Urothelium cell line (cell line): ENCODE measurements at regions not wholly inside any gene's neighbourhood (a gene's known extent, or its start where the extent isn't known, plus 50 kb on each side); places are given as distances from the start of the nearest gene placed in this dataset.
"Not testable (repeated sequence)": the region's sequence is repeated elsewhere in the genome, so short reads cannot be mapped to it uniquely, and the experiment has no call there.

Experiments
- DNase-seq: peaks from one replicate; pipeline ENCODE4 v3.0.0; 2011; ENCODE audit warnings: low spot score, mixed read lengths
- FAIRE-seq: peaks from 2 replicates; lab custom pipeline; 2011; peaks lifted over from hg19 to GRCh38; lab: Jason Lieb, UNC

- no peak for DNase-seq
- FAIRE-seq: no peak
Measured at GRCh38 chr1:30371888-30372791, 351.2 kb downstream of the MATN1 start.

GRCh38 chr1:30371179-30371788 lies 352.1 kb downstream of the MATN1 start:
- DNase-seq (no peak), FAIRE-seq (no peak)

- no peak for FAIRE-seq
Measured at GRCh38 chr1:30368651-30369240, 354.6 kb downstream of the MATN1 start.

GRCh38 chr1:30366911-30367310 lies 356.5 kb downstream of the MATN1 start:
- FAIRE-seq: no peak

More at GRCh38 chr1:30368651-30369240, 354.6 kb downstream of the MATN1 start:
- DNase-seq: no peak

DNA sequence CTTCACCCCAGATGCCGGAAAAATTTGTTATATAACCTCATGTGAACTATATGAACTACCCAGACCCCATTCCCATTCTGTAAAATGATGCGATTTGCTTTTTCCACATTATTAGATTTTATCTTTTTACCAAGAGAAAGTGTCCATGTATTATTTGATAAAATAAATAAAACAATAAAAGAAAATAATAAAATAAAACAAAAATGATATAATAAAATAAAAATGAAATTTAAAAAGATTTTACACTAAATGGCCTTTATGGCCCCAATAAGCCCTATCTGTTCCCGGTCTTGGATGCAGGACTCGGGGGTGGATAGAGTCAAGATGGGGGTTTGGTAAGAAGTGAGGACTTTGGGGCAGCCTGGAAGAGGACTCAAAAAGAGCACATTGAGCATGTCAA lies 357.2 kb downstream of the MATN1 start:
- DNase-seq: no peak
- FAIRE-seq: no peak

More at GRCh38 chr1:30366911-30367310, 356.5 kb downstream of the MATN1 start:
- DNase-seq: no peak

GRCh38 chr1:30365596-30365995 lies 357.8 kb downstream of the MATN1 start:
- FAIRE-seq (no peak), DNase-seq (no peak)

DNA sequence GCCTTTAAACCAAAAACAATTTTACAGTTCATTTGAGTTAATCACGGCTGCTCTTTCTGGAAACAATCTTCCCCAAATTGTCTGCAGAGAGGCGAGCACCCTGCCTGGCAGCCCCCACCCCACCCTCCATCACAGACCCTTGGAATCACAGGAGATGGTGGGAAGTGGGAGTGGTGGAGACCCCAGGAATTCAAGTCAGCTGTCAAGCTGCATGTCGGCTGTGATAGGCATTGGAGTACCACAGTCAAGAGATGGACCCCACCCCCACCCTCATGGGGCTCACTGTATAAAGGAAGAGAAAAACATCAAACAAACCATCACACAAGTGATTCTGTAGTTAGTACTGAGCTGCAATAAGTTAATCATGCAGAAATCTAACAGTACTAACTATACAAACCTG lies 360.4 kb downstream of the MATN1 start:
- DNase-seq (no peak), FAIRE-seq (no peak)

DNA sequence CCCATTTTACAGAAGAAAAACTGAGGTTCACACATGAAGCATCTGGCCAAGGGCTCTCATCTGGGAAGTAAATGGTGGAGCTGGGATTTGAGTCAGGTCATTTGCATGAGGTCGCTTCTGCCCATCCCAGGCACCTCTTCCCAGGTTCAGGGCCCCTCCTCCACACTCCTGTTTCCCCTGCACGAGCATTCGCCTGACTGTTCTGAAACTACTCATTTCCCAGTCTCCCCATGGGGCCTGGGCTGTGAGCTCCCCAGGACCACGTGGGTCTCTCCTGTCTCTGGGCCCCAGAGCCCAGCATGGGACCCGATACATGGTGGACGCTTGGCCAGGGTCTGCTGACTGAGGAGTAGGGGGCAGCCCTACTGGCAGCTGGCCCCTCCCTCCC lies 360.8 kb downstream of the MATN1 start:
- FAIRE-seq (no peak), DNase-seq (no peak)

- not testable (repeated sequence) for FAIRE-seq, DNase-seq
Measured at GRCh38 chr1:30361890-30362602, 361.3 kb downstream of the MATN1 start.

GRCh38 chr1:30360753-30361152 lies 362.6 kb downstream of the MATN1 start:
- FAIRE-seq: no peak
- DNase-seq: no peak

DNA sequence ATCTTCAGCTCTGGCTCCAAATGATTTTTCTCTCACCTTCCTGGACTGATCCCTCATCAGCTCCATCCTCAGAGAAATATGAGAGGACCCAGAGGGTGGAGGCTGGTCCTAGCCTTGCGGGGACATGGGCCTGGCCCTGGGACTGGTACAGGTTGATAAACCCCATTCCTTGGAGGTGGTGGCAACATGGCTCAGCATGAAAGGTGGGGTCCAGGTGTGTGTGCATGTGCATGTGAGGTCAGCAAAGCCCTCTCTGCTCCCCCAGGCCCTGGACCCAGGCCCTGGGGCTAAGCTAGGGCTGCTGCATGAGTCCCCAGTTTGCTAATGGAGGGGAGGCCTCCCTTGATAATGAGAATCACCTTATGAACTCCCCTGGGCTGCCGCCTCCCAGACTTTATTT lies 363.1 kb downstream of the MATN1 start:
- no peak for DNase-seq
- no peak for FAIRE-seq

DNA sequence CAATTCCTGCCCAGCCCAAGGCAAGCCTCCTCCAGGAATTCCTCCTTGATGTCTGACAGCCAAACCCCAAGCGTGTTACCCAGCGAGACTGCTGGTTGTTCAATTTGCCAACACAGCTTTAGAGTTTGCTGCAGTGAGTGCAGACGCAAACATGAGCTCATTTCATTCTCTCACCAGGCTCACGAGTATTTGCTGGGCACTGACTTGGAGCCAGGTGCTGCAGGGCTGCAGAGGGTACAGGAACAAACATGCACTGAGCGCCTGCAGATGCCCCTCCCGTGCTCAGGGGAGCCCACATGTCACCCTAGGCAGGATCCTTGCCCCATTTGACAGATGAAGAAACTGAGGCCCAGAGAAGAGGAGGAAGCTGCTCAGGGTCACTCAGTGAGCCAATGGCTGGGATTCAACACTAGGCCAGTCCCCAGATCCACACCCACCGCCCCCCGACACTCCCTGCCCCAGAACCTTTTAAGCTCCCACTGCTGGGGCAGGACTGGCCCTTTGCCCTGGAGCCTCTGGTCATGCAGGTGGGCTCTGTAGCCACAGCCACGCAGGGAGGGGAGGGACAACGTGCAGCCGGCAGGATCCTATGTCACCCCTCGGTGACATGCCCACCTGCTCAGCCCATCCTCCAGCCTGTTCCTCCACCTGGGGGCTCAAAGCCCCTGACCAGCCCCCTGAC lies 363.7 kb downstream of the MATN1 start:
- DNase-seq (no peak), FAIRE-seq (no peak)

DNA sequence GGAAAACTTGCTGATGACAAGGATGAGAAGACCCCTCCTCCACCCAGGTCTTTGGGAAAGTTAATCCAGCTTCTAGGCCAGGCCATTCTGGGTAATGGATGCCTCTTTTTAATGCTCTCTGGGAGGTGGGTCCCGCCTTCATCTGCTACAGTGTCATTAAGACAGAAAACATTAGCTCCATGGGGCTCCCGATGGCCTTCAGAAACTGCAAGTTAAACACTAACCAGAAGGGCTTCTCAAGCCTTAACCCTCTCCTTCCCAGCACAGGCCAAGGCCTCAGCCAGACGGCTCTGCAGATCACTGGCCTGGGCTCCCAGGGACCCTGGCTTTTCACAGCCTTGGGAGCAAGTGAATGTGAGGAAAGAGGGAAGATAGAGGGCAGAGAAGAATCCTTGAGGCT lies 364.9 kb downstream of the MATN1 start:
- no peak for DNase-seq
- no peak for FAIRE-seq

GRCh38 chr1:30356839-30357238 lies 366.5 kb downstream of the MATN1 start:
- FAIRE-seq: no peak

GRCh38 chr1:30354410-30354809 lies 369.0 kb downstream of the MATN1 start:
- no peak for FAIRE-seq
- no peak for DNase-seq

More at GRCh38 chr1:30356839-30357238, 366.5 kb downstream of the MATN1 start:
- no peak for DNase-seq

GRCh38 chr1:30353637-30354036 lies 369.7 kb downstream of the MATN1 start:
- FAIRE-seq (no peak), DNase-seq (no peak)

DNA sequence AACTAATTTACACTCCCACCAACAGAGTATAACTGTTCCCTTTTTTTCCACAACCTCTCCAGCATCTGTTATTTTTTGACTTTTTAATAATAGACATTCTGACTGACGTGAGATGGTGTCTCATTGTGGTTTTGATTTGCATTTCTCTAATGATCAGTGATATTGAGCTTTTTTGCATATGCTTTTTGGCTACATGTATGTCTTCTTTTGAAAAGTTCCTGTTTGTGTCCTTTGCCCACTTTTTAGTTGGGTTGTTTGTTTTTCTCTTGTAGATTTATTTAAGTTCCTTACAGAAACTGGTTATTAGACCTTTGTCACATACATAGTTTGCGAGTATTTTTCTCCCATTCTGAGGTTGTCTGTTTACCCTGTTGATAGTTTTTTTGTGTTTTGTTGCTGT lies 375.2 kb downstream of the MATN1 start:
- FAIRE-seq: no peak
- no peak for DNase-seq

DNA sequence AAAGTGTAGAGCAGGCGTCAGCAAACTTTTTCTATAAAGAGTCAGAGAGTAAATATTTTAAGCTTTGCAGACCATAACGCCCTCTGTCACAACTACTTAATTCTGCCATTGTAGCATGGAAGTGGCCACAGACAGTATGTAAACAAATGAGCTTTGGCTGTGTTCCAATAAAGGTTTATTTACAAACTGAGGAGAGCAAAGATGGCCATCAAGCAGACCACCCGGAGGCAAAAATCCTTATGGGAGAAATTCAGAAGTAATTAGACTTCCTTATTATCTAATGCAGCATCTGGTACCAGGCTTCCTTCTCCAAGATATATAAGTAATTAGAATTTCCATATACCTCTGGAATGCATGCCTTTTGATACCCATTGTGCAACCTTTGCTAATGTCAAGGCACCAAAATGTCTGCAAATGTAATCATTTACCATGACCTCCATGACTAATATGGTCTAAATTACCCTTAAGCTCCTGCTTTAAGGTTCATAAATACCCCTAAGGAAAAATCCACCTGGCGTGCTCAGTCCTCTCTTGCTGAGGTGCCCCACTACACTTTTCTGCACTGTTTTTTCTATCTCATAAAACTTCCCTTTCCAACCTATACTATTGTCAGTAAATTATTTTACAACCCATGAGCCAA lies 377.8 kb downstream of the MATN1 start:
- FAIRE-seq (no peak), DNase-seq (no peak)

GRCh38 chr1:30343562-30343961 lies 379.8 kb downstream of the MATN1 start:
- FAIRE-seq (no peak), DNase-seq (no peak)

GRCh38 chr1:30342535-30343141 lies 380.7 kb downstream of the MATN1 start:
- DNase-seq: no peak
- FAIRE-seq: no peak
